ENCODE measurements at regions not wholly inside any gene's neighbourhood (a gene's known extent, or its start where the extent isn't known, plus 50 kb on each side); places are given as distances from the start of the nearest gene placed in this dataset.

DNA sequence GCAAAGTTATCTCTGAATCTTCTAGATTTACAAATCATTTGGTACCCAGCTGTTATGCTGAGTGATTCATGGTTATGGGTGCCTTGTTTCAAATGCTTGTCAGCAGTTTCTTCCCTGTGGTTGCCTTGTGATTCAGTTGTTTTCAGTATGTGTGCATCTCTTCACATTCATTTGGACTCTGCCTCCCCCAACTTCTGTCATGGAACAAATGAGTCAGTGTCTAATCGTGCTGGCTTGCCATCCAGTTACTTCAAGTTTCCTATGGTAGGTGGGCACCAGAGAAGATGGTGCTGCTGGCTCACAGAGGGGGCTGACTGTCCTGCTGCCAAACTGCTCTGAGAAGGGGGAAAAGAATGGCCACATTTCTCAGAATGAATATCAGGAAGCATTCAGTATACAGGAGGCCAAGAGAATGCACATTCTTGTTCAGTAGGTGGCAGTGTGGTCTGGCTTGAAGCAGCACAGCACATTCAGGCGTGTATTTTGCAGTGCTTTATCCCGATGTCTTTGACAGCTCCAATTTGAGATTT lies 260.9 kb downstream of the GLUD2 start:
- no peaks in the 10 kb centered on the region for H3K79me2 ChIP-seq (ENCODE audit: control insufficient read depth, insufficient read depth, low read length)
- peak overlapping the region; percentile 61; the same call in 1 of the 2 replicates for H3K4me2 ChIP-seq (ENCODE audit: control insufficient read depth, insufficient read depth)
- no peaks in the 10 kb centered on the region for H3K9me3 ChIP-seq (replicated peaks; ENCODE audit: control insufficient read depth, insufficient read depth, low read length)
- H3K9ac ChIP-seq (ENCODE audit: control insufficient read depth, insufficient read depth, low read length): no peak overlapping the region
- H3K27me3 ChIP-seq (replicated peaks in 1 of 2; ENCODE audit: control insufficient read depth in 2 of 2, insufficient read depth in 2 of 2, low read length in 1 of 2): no peaks in the 10 kb centered on the region
- peak; percentile 74 for FAIRE-seq
- peak; percentile 86 for ATAC-seq
- SMC1A ChIA-PET (ENCODE audit: uncharacterized antibody, unreplicated experiment): interaction anchor here (0.6 to 1.9 kb wide), 9 partner anchors 14 to 534 kb away, joined by 3 to 10 read pairs (median 4); no protein-coding TSS in a partner anchor
- no peaks in the 10 kb centered on the region for H3K36me3 ChIP-seq (ENCODE audit: control insufficient read depth in 2 of 2, insufficient read depth in 2 of 2, low read length in 1 of 2)
- no peak overlapping the region for H3K4me3 ChIP-seq
- H2AFZ ChIP-seq (ENCODE audit: control insufficient read depth, low read depth, low read length): no peak overlapping the region
- H3K27ac ChIP-seq (ENCODE audit: control insufficient read depth, insufficient read depth): no peak overlapping the region
- RAD21 ChIA-PET (ENCODE audit: unreplicated experiment): interaction anchor here (0.7 to 2.0 kb wide), 6 partner anchors 14 to 518 kb away, joined by 3 to 8 read pairs (median 4); no protein-coding TSS in a partner anchor
- peak; percentile 68 for DNase-seq (ENCODE audit: low read depth, low spot score)
- BruUV-seq (replicated peaks): no TSS peak
- POLR2A ChIA-PET: no interaction called here
- intact Hi-C loops (cut with micrococcal nuclease; ENCODE audit: unreplicated experiment) (loop anchor here (2.0 to 10.0 kb wide), 3 partner anchors 194 to 518 kb away; no protein-coding TSS in a partner anchor), in situ Hi-C loops (cut with MboI) (loop anchor here (10.0 kb wide), 1 partner anchor 504 kb away; no protein-coding TSS in a partner anchor)
- 10% methylated on average over 3 of the region's 3 CpGs for WGBS (ENCODE audit: insufficient coverage, insufficient replicate concordance, low lambda C conversion rate, missing lambda C conversion rate)
- CTCF ChIA-PET: interaction anchor here (0.7 to 3.9 kb wide), 20 partner anchors 8 to 793 kb away, joined by 3 to 31 read pairs (median 4); no protein-coding TSS in a partner anchor
- peaks cover 15% of the 10 kb centered on the region for H3K4me1 ChIP-seq (ENCODE audit: control insufficient read depth, insufficient read depth, low read length)
- no peaks in the 10 kb centered on the region for H4K20me1 ChIP-seq (ENCODE audit: control insufficient read depth, insufficient read depth)
- peak; percentile 35; the same call in 1 of the 2 replicates for TF ChIP-seq JUND (IDR thresholded peaks at IDR 0.05; ENCODE audit: low read depth, low read length)
- TF ChIP-seq RB1 (IDR thresholded peaks at IDR 0.05; ENCODE audit: borderline replicate concordance): no peak
- TF ChIP-seq SMC3 (IDR thresholded peaks at IDR 0.05; ENCODE audit: borderline replicate concordance, low read length): peak; percentile 44; the same call in 1 of the 2 replicates
- TF ChIP-seq CBX5 (IDR thresholded peaks at IDR 0.05; ENCODE audit: low read depth): 0 out of 2 replicates have a peak, but pooled peaks have one; percentile 37
- no peak for TF ChIP-seq HDGF (IDR thresholded peaks at IDR 0.05)
- TF ChIP-seq, protein P1, sequence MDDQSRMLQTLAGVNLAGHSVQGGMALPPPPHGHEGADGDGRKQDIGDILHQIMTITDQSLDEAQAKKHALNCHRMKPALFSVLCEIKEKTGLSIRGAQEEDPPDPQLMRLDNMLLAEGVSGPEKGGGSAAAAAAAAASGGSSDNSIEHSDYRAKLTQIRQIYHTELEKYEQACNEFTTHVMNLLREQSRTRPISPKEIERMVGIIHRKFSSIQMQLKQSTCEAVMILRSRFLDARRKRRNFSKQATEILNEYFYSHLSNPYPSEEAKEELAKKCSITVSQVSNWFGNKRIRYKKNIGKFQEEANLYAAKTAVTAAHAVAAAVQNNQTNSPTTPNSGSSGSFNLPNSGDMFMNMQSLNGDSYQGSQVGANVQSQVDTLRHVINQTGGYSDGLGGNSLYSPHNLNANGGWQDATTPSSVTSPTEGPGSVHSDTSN (IDR thresholded peaks at IDR 0.05; ENCODE audit: insufficient replicate concordance, low read depth, low read length): no peak
- no peak for TF ChIP-seq HDAC6 (IDR thresholded peaks at IDR 0.05; ENCODE audit: unreplicated experiment)
- TF ChIP-seq SUZ12 (IDR thresholded peaks at IDR 0.05; ENCODE audit: unreplicated experiment): no peak
- no peak for TF ChIP-seq FOS (IDR thresholded peaks at IDR 0.05; ENCODE audit: borderline replicate concordance, extremely low read depth, insufficient read length)
- TF ChIP-seq, protein P2, sequence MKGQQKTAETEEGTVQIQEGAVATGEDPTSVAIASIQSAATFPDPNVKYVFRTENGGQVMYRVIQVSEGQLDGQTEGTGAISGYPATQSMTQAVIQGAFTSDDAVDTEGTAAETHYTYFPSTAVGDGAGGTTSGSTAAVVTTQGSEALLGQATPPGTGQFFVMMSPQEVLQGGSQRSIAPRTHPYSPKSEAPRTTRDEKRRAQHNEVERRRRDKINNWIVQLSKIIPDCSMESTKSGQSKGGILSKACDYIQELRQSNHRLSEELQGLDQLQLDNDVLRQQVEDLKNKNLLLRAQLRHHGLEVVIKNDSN (IDR thresholded peaks at IDR 0.05; ENCODE audit: borderline replicate concordance, extremely low read length, insufficient read depth, low read depth, low read length): no peak
- TF ChIP-seq ZNF24 (IDR thresholded peaks at IDR 0.05): no peak
- TF ChIP-seq TBL1XR1 (IDR thresholded peaks at IDR 0.05; ENCODE audit: low read depth, low read length): no peak
- TF ChIP-seq, protein P3, sequence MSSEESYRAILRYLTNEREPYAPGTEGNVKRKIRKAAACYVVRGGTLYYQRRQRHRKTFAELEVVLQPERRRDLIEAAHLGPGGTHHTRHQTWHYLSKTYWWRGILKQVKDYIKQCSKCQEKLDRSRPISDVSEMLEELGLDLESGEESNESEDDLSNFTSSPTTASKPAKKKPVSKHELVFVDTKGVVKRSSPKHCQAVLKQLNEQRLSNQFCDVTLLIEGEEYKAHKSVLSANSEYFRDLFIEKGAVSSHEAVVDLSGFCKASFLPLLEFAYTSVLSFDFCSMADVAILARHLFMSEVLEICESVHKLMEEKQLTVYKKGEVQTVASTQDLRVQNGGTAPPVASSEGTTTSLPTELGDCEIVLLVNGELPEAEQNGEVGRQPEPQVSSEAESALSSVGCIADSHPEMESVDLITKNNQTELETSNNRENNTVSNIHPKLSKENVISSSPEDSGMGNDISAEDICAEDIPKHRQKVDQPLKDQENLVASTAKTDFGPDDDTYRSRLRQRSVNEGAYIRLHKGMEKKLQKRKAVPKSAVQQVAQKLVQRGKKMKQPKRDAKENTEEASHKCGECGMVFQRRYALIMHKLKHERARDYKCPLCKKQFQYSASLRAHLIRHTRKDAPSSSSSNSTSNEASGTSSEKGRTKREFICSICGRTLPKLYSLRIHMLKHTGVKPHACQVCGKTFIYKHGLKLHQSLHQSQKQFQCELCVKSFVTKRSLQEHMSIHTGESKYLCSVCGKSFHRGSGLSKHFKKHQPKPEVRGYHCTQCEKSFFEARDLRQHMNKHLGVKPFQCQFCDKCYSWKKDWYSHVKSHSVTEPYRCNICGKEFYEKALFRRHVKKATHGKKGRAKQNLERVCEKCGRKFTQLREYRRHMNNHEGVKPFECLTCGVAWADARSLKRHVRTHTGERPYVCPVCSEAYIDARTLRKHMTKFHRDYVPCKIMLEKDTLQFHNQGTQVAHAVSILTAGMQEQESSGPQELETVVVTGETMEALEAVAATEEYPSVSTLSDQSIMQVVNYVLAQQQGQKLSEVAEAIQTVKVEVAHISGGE (CRISPR knock-in tag; IDR thresholded peaks at IDR 0.05): no peak
- TF ChIP-seq RAD51 (IDR thresholded peaks at IDR 0.05): no peak
- TF ChIP-seq NRF1 (conservative IDR thresholded peaks at IDR 0.05; ENCODE audit: low read depth, low read length): no peak

Measured in GM12878 (cell line).